ENCODE measurements at regions not wholly inside any gene's neighbourhood (a gene's known extent, or its start where the extent isn't known, plus 50 kb on each side); places are given as distances from the start of the nearest gene placed in this dataset.
"Not testable (repeated sequence)": the region's sequence is repeated elsewhere in the genome, so short reads cannot be mapped to it uniquely, and the experiment has no call there.

GRCh38 chr20:25867776-25868649 is 171.4 kb upstream of the ZNF337 start:
- peak; percentile 61 for DNase-seq (ENCODE audit: low read depth)
- no peak overlapping the region for H3K4me3 ChIP-seq (ENCODE audit: low read depth, low read length)
- TF ChIP-seq CTCF (IDR thresholded peaks at IDR 0.05; ENCODE audit: insufficient read depth, low read depth, low read length, missing control alignments), result no peak

- DNase-seq (ENCODE audit: low read depth); H3K4me3 ChIP-seq (ENCODE audit: low read depth, low read length): not testable (repeated sequence)
Measured at GRCh38 chr20:25867015-25867775, 170.5 kb upstream of the ZNF337 start.

- H3K4me3 ChIP-seq (ENCODE audit: low read depth, low read length), result no peak overlapping the region; the same call in 1 of the 2 replicates
- peak; percentile 78 for DNase-seq (ENCODE audit: low read depth)
- no peak for TF ChIP-seq CTCF (IDR thresholded peaks at IDR 0.05; ENCODE audit: insufficient read depth, low read depth, low read length, missing control alignments)
Measured at GRCh38 chr20:25865715-25866656, 169.3 kb upstream of the ZNF337 start.

GRCh38 chr20:25864963-25865714 is 168.5 kb upstream of the ZNF337 start:
- H3K4me3 ChIP-seq (ENCODE audit: low read depth, low read length); DNase-seq (ENCODE audit: low read depth): not testable (repeated sequence)

GRCh38 chr20:25864326-25864962 is 167.8 kb upstream of the ZNF337 start:
- no peak for TF ChIP-seq CTCF (IDR thresholded peaks at IDR 0.05; ENCODE audit: insufficient read depth, low read depth, low read length, missing control alignments)
- DNase-seq (ENCODE audit: low read depth), result no peak
- H3K4me3 ChIP-seq (ENCODE audit: low read depth, low read length), result no peak overlapping the region

- H3K4me3 ChIP-seq (ENCODE audit: low read depth, low read length), result peak overlapping the region; percentile 39
- TF ChIP-seq CTCF (IDR thresholded peaks at IDR 0.05; ENCODE audit: insufficient read depth, low read depth, low read length, missing control alignments), result no peak
- DNase-seq (ENCODE audit: low read depth), result no peak
Measured at GRCh38 chr20:25863536-25864325, 167.1 kb upstream of the ZNF337 start.

- peak; percentile 90 for DNase-seq (ENCODE audit: low read depth)
Measured at GRCh38 chr20:25862967-25863530, 166.4 kb upstream of the ZNF337 start.

More at GRCh38 chr20:25862967-25863530, 166.4 kb upstream of the ZNF337 start:
- peak overlapping the region; percentile 39 for H3K4me3 ChIP-seq (ENCODE audit: low read depth, low read length)
